ENCODE measurements at regions not wholly inside any gene's neighbourhood (a gene's known extent, or its start where the extent isn't known, plus 50 kb on each side); places are given as distances from the start of the nearest gene placed in this dataset.
"Not testable (repeated sequence)": the region's sequence is repeated elsewhere in the genome, so short reads cannot be mapped to it uniquely, and the experiment has no call there.

DNA sequence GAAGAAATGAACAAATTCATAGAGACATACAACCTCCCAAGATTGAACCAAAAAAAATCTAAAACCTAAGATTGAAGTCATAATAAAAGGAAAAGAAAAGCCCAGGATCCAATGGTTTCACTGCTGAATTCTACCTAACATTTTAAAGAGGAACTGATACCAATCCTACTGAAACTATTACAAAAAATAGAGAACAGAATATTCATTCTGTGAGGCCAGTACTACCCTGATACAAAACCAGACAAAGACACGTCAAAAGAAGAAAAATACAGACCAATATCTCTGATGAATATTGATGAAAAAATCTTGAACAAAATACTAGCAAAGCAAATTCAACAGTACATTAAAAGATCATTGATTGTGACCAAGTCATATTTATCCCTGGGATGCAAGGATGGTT lies 128.5 kb upstream of the STEAP1 start:
- no peak for DNase-seq (ENCODE audit: low spot score)
- Mint-ChIP-seq H3K36me3 (ENCODE audit: low read depth) (no peaks in the 10 kb centered on the region), H3K27ac (no peak overlapping the region), H3K27me3 (ENCODE audit: low read depth) (no peaks in the 10 kb centered on the region), H3K4me3 (no peak overlapping the region), H3K9me3 (no peaks in the 10 kb centered on the region), H3K4me1 (ENCODE audit: low read depth) (no peaks in the 10 kb centered on the region)

DNA sequence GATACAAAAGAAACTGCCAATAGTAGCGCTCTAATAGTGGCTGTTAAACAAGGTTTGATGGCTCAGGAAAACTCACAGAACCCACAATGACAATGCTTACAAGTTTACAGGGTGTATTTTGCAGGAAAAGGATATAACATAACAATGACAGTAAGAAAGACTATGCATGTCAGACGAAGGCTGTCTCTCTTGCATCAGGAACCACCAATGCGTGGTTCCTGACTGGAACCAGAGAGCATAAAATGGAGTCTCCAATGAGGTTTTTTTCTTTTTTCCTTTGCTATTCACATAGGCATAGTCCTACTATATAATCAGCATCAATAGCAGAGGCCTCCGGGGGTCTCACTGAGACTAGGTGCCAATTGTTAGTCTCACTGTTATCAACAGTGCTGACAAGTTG lies 120.4 kb upstream of the STEAP1 start:
- Mint-ChIP-seq H3K4me3 (no peak overlapping the region), H3K36me3 (ENCODE audit: low read depth) (no peaks in the 10 kb centered on the region), H3K9me3 (no peaks in the 10 kb centered on the region), H3K27ac (no peak overlapping the region), H3K4me1 (ENCODE audit: low read depth) (no peaks in the 10 kb centered on the region), H3K27me3 (ENCODE audit: low read depth) (no peaks in the 10 kb centered on the region)
- DNase-seq (ENCODE audit: low spot score): no peak

DNA sequence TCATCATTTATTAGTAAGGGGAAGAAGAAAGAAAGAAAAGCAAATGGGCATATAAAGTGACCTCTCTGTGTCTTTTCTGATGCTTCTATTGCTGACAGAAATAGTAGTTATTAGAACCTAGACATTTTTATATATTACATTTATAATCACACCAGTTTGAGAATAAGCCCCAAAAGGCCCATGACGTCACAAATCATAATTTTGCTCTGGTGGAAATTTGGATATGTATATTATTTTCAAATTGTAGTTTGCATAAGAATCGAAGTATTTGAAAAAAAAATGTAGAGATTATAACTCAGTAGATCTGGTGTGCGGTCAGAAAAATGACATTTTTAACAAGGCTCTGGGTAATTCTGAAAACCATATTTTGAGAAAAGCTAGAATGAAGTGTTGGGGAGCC lies 101.2 kb upstream of the STEAP1 start:
- no peaks in the 10 kb centered on the region for H3K4me1 Mint-ChIP-seq (ENCODE audit: low read depth)
- no peak for DNase-seq (ENCODE audit: low spot score)
- H3K36me3 Mint-ChIP-seq (ENCODE audit: low read depth): no peaks in the 10 kb centered on the region
- no peak overlapping the region for H3K27ac Mint-ChIP-seq
- no peaks in the 10 kb centered on the region for H3K9me3 Mint-ChIP-seq
- no peaks in the 10 kb centered on the region for H3K27me3 Mint-ChIP-seq (ENCODE audit: low read depth)
- no peak overlapping the region for H3K4me3 Mint-ChIP-seq

DNA sequence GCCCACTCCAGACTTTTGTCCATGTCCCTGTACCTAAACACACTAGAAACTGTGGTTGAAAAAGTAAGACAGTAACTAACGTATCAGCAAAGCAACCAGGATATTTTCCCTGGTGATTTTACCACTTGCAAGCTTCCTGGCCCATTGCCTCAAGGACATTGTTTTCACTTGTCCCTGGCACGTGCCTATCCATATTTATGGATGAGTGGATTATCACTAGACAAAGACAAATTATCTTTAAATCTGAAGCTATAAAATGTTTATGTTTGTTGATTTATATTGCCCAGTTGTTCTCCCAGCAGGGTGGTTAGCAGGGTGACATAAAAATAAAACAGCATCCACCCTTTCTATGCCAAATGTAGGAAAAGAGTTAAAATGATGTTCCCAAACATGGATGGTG lies 93.2 kb upstream of the STEAP1 start:
- no peaks in the 10 kb centered on the region for H3K27me3 Mint-ChIP-seq (ENCODE audit: low read depth)
- no peak overlapping the region for H3K27ac Mint-ChIP-seq
- H3K9me3 Mint-ChIP-seq: no peaks in the 10 kb centered on the region
- no peaks in the 10 kb centered on the region for H3K4me1 Mint-ChIP-seq (ENCODE audit: low read depth)
- H3K4me3 Mint-ChIP-seq: no peak overlapping the region
- no peak for DNase-seq (ENCODE audit: low spot score)
- no peaks in the 10 kb centered on the region for H3K36me3 Mint-ChIP-seq (ENCODE audit: low read depth)

DNA sequence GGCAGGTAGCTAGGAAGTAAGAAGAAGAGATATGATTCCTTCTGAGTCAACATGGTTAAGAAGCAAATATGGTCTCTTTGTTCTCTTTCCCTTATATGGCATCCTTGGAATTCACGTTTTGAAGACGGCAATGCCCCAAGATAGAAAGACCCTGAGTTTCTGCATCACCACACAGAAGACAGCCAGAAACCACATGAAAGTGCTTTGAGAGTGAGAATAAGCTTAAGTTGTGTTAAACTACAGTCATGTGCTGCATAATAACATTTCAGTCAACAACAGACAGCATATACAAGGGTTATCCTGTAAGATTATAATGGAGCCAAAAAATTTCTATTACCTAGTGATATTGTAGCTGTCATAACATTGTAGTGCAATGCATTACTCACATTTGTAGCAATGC lies 89.9 kb upstream of the STEAP1 start:
- no peaks in the 10 kb centered on the region for H3K27me3 Mint-ChIP-seq (ENCODE audit: low read depth)
- H3K4me3 Mint-ChIP-seq: no peak overlapping the region
- no peaks in the 10 kb centered on the region for H3K36me3 Mint-ChIP-seq (ENCODE audit: low read depth)
- no peak for DNase-seq (ENCODE audit: low spot score)
- H3K4me1 Mint-ChIP-seq (ENCODE audit: low read depth): no peaks in the 10 kb centered on the region
- H3K9me3 Mint-ChIP-seq: no peaks in the 10 kb centered on the region
- no peak overlapping the region for H3K27ac Mint-ChIP-seq

DNA sequence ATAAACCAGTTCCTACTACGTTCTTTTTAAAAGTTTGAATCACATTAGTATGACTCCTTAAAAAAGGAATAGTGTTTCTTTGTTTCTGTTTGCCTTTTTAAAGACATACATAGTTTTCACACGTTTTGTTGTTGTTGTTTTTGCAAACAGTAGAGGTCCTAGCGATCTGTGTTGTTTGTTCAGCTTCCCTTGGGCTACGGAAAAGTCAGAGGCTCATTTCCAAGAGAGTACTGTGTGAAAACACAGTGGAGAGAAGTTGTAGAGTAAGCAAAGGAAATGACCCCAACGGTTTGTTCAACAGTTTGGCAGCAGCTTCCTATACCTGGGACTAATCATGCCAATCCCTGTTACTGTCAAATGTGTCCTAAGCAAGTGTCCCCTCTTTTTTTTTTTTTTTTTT lies 87.1 kb upstream of the STEAP1 start:
- Mint-ChIP-seq H3K9me3 (no peaks in the 10 kb centered on the region), H3K27me3 (ENCODE audit: low read depth) (no peaks in the 10 kb centered on the region), H3K4me3 (no peak overlapping the region), H3K36me3 (ENCODE audit: low read depth) (no peaks in the 10 kb centered on the region), H3K4me1 (ENCODE audit: low read depth) (no peaks in the 10 kb centered on the region), H3K27ac (no peak overlapping the region)
- no peak for DNase-seq (ENCODE audit: low spot score)

DNA sequence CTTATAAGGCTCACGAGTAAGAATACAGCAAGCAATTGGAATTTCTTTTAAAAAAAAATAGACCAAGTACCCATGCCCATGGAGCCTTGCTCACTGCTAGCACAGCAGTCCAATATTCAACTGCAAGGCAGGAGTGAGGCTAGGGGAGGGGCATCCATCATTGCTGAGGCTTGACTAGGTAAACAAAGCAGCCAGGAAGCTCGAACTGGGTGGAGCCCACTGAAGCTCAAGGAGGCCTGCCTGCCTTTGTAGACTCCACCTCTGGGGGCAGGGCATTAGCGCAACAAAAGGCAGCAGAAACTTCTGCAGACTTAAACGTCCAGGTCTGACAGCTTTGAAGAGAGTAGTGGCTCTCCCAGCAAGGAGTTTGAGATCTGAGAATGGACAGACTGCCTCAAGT lies 84.0 kb upstream of the STEAP1 start:
- H3K4me3 Mint-ChIP-seq; H3K4me1 Mint-ChIP-seq (ENCODE audit: low read depth); H3K27me3 Mint-ChIP-seq (ENCODE audit: low read depth); H3K36me3 Mint-ChIP-seq (ENCODE audit: low read depth); H3K27ac Mint-ChIP-seq; DNase-seq (ENCODE audit: low spot score); H3K9me3 Mint-ChIP-seq: not testable (repeated sequence)

DNA sequence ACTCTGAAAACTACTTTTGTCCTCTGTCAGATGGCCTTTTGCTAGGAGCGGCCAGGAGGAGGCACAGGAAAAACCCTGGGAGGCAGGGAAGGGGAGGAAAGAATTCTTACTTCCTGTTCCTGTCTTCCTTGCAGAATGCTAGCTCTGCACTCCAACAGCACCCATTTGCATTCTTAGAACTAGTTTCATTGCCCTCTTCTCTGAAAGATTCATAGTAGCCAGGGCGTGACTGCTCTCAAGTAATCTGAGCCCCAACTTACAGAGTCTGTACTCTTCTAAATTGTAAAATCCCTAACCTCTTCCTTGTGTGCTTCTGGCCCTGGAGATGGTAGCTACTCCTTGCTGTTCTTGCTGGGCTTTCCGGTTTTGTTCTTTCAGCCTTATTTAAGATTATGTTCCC lies 75.3 kb upstream of the STEAP1 start:
- H3K36me3 Mint-ChIP-seq (ENCODE audit: low read depth): no peaks in the 10 kb centered on the region
- no peaks in the 10 kb centered on the region for H3K9me3 Mint-ChIP-seq
- no peak for DNase-seq (ENCODE audit: low spot score)
- peaks cover 2% of the 10 kb centered on the region for H3K27me3 Mint-ChIP-seq (ENCODE audit: low read depth)
- H3K27ac Mint-ChIP-seq: no peak overlapping the region
- no peak overlapping the region for H3K4me3 Mint-ChIP-seq
- H3K4me1 Mint-ChIP-seq (ENCODE audit: low read depth): no peaks in the 10 kb centered on the region

DNA sequence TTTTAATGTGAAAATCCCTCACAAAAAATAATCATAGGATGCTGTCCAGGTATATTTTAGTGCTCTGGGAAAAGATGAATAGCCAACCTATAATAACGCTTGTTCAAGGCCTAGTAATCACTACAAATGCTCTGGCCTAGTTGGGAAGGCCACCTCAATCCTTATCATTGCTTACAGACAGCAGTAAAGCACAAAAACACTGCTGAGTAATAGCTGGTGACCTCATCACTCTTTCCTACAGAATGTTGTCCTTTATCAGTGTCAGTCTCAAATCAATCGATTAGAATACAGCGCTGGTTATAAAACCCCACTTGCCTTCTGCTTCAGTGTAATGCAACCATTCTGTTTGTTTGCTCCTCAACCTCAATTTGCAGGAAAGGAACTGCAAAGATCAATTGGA lies 72.6 kb upstream of the STEAP1 start:
- no peak overlapping the region for H3K27ac Mint-ChIP-seq
- no peaks in the 10 kb centered on the region for H3K9me3 Mint-ChIP-seq
- no peak for DNase-seq (ENCODE audit: low spot score)
- no peak overlapping the region for H3K4me3 Mint-ChIP-seq
- no peaks in the 10 kb centered on the region for H3K36me3 Mint-ChIP-seq (ENCODE audit: low read depth)
- no peaks in the 10 kb centered on the region for H3K4me1 Mint-ChIP-seq (ENCODE audit: low read depth)
- peaks cover 2% of the 10 kb centered on the region for H3K27me3 Mint-ChIP-seq (ENCODE audit: low read depth)

DNA sequence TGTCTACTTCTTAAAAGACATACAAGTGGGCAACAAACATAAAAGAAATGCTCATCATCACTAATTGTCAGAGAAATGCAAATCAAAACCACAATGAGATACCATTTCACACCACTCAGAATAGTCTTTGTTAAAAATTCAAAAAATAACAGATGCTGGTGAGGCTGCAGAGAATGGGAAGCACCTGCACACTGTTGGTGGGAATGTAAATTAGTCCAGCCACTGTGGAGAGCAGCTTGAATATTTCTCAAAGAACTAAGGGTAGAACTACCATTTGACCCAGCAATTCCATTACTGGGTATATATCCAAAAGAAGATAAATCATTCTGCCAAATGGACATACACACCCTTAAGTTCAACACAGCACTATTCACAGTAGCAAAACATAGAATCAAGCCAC lies 61.8 kb upstream of the STEAP1 start:
- Mint-ChIP-seq H3K27ac (no peak overlapping the region), H3K4me1 (ENCODE audit: low read depth) (no peaks in the 10 kb centered on the region), H3K36me3 (ENCODE audit: low read depth) (no peaks in the 10 kb centered on the region)

DNA sequence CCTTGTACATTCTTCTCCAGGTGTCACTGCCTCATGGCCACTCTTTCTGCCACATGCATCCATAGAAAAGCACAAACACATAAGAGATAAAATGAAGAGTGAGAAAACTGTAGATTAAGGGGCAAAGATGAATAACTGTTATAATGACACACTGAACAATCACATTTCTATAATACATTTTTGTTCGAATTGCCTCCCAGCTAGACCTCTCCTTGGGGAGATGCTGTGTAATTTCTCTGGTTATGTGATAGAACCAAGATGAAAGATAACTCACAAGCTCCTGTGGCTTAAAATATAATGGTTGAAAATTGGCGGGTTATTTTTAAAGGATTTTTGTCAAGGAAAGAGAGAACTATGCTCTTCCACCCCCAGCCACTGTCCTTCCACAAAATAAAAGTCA lies 60.2 kb upstream of the STEAP1 start:
- Mint-ChIP-seq H3K27me3 (ENCODE audit: low read depth) (no peaks in the 10 kb centered on the region), H3K36me3 (ENCODE audit: low read depth) (no peaks in the 10 kb centered on the region), H3K9me3 (no peaks in the 10 kb centered on the region), H3K27ac (no peak overlapping the region), H3K4me1 (ENCODE audit: low read depth) (no peaks in the 10 kb centered on the region), H3K4me3 (no peak overlapping the region)
- DNase-seq (ENCODE audit: low spot score): no peak

More for the DNA sequence above, 61.8 kb upstream of the STEAP1 start:
- Mint-ChIP-seq H3K4me3 (no peak overlapping the region), H3K27me3 (ENCODE audit: low read depth) (no peaks in the 10 kb centered on the region), H3K9me3 (no peaks in the 10 kb centered on the region)
- no peak for DNase-seq (ENCODE audit: low spot score)

Measured in T-helper 2 cell treated with Interferon-gamma antibody and Interleukin-4, amounts not matched to agents 5 μg/mL and 100 μg/mL, for 36 hours (primary cell).